Osteoblast (primary cell): ENCODE measurements at regions not wholly inside any gene's neighbourhood (a gene's known extent, or its start where the extent isn't known, plus 50 kb on each side); places are given as distances from the start of the nearest gene placed in this dataset.

Experiments used
- DNase-seq: peaks from one replicate; pipeline ENCODE4 v3.0.0; 2011; ENCODE audit warnings: low spot score, mixed read lengths; ENCODE audit not compliant: insufficient read length; ENCODE audit errors: missing footprints
- H2AFZ ChIP-seq: 2 replicates; pipeline ENCODE4 v1.6.0; 2011; ENCODE audit warnings: mild to moderate bottlenecking, low read length
- H3K27ac ChIP-seq: 2 replicates; pipeline ENCODE4 v1.5.1; 2011; ENCODE audit warnings: mild to moderate bottlenecking, low read depth, low read length, moderate library complexity
- H3K27me3 ChIP-seq: 2 replicates; pipeline ENCODE4 v1.6.0; 2012; ENCODE audit warnings: mild to moderate bottlenecking, control low read depth, inconsistent platforms, low read length, moderate library complexity; ENCODE audit not compliant: insufficient read depth
- H3K36me3 ChIP-seq: 2 replicates; pipeline ENCODE4 v1.5.1; 2011; ENCODE audit warnings: mild to moderate bottlenecking, low read length, control low read depth, moderate library complexity; ENCODE audit not compliant: insufficient read depth
- H3K4me1 ChIP-seq: 2 replicates; pipeline ENCODE4 v1.5.1; 2011; ENCODE audit warnings: mild to moderate bottlenecking, low read length, control low read depth, moderate library complexity; ENCODE audit not compliant: insufficient read depth
- H3K4me2 ChIP-seq: 2 replicates; pipeline ENCODE4 v1.6.0; 2011; ENCODE audit warnings: mild to moderate bottlenecking, low read length; ENCODE audit not compliant: insufficient read depth
- H3K4me3 ChIP-seq: fragments of 200-600 bp; sonication (generic); 3 replicates; pipeline ENCODE4 v1.5.1; 2012; ENCODE audit warnings: mild to moderate bottlenecking, low read length, inconsistent platforms; ENCODE audit not compliant: insufficient read depth
- H3K79me2 ChIP-seq: 2 replicates; pipeline ENCODE4 v1.6.0; 2012; ENCODE audit warnings: mild to moderate bottlenecking, low read length, control low read depth, inconsistent platforms; ENCODE audit not compliant: insufficient read depth
- H3K9me3 ChIP-seq: 2 replicates; pipeline ENCODE4 v1.5.1; 2011; ENCODE audit warnings: low read depth, low read length, control low read depth
- H4K20me1 ChIP-seq: 2 replicates; pipeline ENCODE4 v1.6.0; 2012; ENCODE audit warnings: mild to moderate bottlenecking, low read length, control low read depth; ENCODE audit not compliant: insufficient read depth
- CTCF ChIP-seq: IDR thresholded peaks from 2 replicates; pipeline ENCODE4 v1.5.1; 2011; ENCODE audit warnings: mild to moderate bottlenecking, low read depth, low read length, moderate library complexity; ENCODE audit errors: extremely low read depth

GRCh38 chr14:71632440-71632946 lies 299.7 kb upstream of the RGS6 start:
- no peak for TF ChIP-seq CTCF
- no peak for DNase-seq
- H3K27ac ChIP-seq = no peak overlapping the region
- H2AFZ ChIP-seq = no peak overlapping the region
- peaks cover 32% of the 10 kb centered on the region for H3K36me3 ChIP-seq
- no peaks in the 10 kb centered on the region for H3K9me3 ChIP-seq
- H3K4me2 ChIP-seq = no peak overlapping the region
- H4K20me1 ChIP-seq = no peaks in the 10 kb centered on the region
- peaks cover 35% of the 10 kb centered on the region for H3K79me2 ChIP-seq
- no peak overlapping the region for H3K4me3 ChIP-seq
- H3K27me3 ChIP-seq = no peaks in the 10 kb centered on the region
- H3K4me1 ChIP-seq = peaks cover 12% of the 10 kb centered on the region

- no peak overlapping the region for H3K4me2 ChIP-seq
- H3K27ac ChIP-seq = no peak overlapping the region
- peaks cover 23% of the 10 kb centered on the region for H3K36me3 ChIP-seq
- H4K20me1 ChIP-seq = no peaks in the 10 kb centered on the region
- no peaks in the 10 kb centered on the region for H3K9me3 ChIP-seq
- no peak for TF ChIP-seq CTCF
- H3K4me3 ChIP-seq = no peak overlapping the region
- peaks cover 7% of the 10 kb centered on the region for H3K4me1 ChIP-seq
- H3K79me2 ChIP-seq = peaks cover 22% of the 10 kb centered on the region
- no peak for DNase-seq
- no peaks in the 10 kb centered on the region for H3K27me3 ChIP-seq
- no peak overlapping the region for H2AFZ ChIP-seq
Measured at GRCh38 chr14:71636076-71636475, 296.2 kb upstream of the RGS6 start.

- no peaks in the 10 kb centered on the region for H3K9me3 ChIP-seq
- no peak overlapping the region for H3K27ac ChIP-seq
- peaks cover 7% of the 10 kb centered on the region for H3K4me1 ChIP-seq
- H3K79me2 ChIP-seq = peaks cover 18% of the 10 kb centered on the region
- H3K4me2 ChIP-seq = no peak overlapping the region
- H2AFZ ChIP-seq = no peak overlapping the region
- H3K36me3 ChIP-seq = peaks cover 25% of the 10 kb centered on the region
- H3K4me3 ChIP-seq = no peak overlapping the region
- no peaks in the 10 kb centered on the region for H4K20me1 ChIP-seq
- TF ChIP-seq CTCF = no peak
- no peaks in the 10 kb centered on the region for H3K27me3 ChIP-seq
- DNase-seq = no peak
Measured at GRCh38 chr14:71636820-71637471, 295.3 kb upstream of the RGS6 start.

- TF ChIP-seq CTCF = no peak
- Histone ChIP-seq H3K4me3 (no peak overlapping the region), H3K36me3 (peaks cover 18% of the 10 kb centered on the region), H3K27me3 (no peaks in the 10 kb centered on the region), H3K4me1 (peaks cover 7% of the 10 kb centered on the region), H2AFZ (no peak overlapping the region), H3K9me3 (peaks cover 2% of the 10 kb centered on the region), H4K20me1 (no peaks in the 10 kb centered on the region), H3K27ac (no peak overlapping the region), H3K4me2 (no peak overlapping the region), H3K79me2 (peaks cover 9% of the 10 kb centered on the region)
- no peak for DNase-seq
Measured at GRCh38 chr14:71638523-71639196, 293.6 kb upstream of the RGS6 start.
